Endothelial cell of hepatic sinusoid (primary cell): ENCODE measurements at regions not wholly inside any gene's neighbourhood (a gene's known extent, or its start where the extent isn't known, plus 50 kb on each side); places are given as distances from the start of the nearest gene placed in this dataset.
"Not testable (repeated sequence)": the region's sequence is repeated elsewhere in the genome, so short reads cannot be mapped to it uniquely, and the experiment has no call there.

Source experiments
- in situ Hi-C: cut with HindIII; loops from 2 replicates; pipeline ENCODE4 v1.10.0; 2017; ENCODE audit warnings: low sequenced_read_pairs

GRCh38 chr2:47964277-47964676 is 58.0 kb upstream of the FBXO11 start:
- in situ Hi-C loops: no loop called here

GRCh38 chr2:47964722-47965434 is 58.6 kb upstream of the FBXO11 start:
- in situ Hi-C loops: no loop called here

GRCh38 chr2:47976728-47977127 is 70.4 kb upstream of the FBXO11 start:
- in situ Hi-C loops: not testable (repeated sequence)

- in situ Hi-C loops: no loop called here
Observed at GRCh38 chr2:47984041-47984440, 77.7 kb upstream of the FBXO11 start.

- in situ Hi-C loops: no loop called here
Observed at GRCh38 chr2:47990503-47990902, 84.2 kb upstream of the FBXO11 start.

- in situ Hi-C loops: no loop called here
Observed at GRCh38 chr2:47992671-47993070, 86.4 kb upstream of the FBXO11 start.

- in situ Hi-C loops: no loop called here
Observed at GRCh38 chr2:47996808-47997207, 90.5 kb upstream of the FBXO11 start.

GRCh38 chr2:47999512-47999911 is 93.2 kb upstream of the FBXO11 start:
- in situ Hi-C loops: no loop called here

GRCh38 chr2:48001498-48001897 is 95.2 kb upstream of the FBXO11 start:
- in situ Hi-C loops: no loop called here

- in situ Hi-C loops: no loop called here
Observed at GRCh38 chr2:48006094-48006493, 99.8 kb upstream of the FBXO11 start.

- in situ Hi-C loops: no loop called here
Observed at GRCh38 chr2:48007699-48008268, 101.5 kb upstream of the FBXO11 start.

- in situ Hi-C loops: no loop called here
Observed at GRCh38 chr2:48009256-48009655, 103.0 kb upstream of the FBXO11 start.

GRCh38 chr2:48015421-48015820 is 109.1 kb upstream of the FBXO11 start:
- in situ Hi-C loops: no loop called here

GRCh38 chr2:48016225-48017019 is 110.1 kb upstream of the FBXO11 start:
- in situ Hi-C loops: no loop called here

GRCh38 chr2:48017136-48017535 is 110.8 kb upstream of the FBXO11 start:
- in situ Hi-C loops: no loop called here

GRCh38 chr2:48018480-48018879 is 112.2 kb upstream of the FBXO11 start:
- in situ Hi-C loops: no loop called here

- in situ Hi-C loops: no loop called here
Observed at GRCh38 chr2:48026865-48027264, 120.6 kb upstream of the FBXO11 start.

- in situ Hi-C loops: no loop called here
Observed at GRCh38 chr2:48032765-48033164, 126.5 kb upstream of the FBXO11 start.

GRCh38 chr2:48034295-48034694 is 128.0 kb upstream of the FBXO11 start:
- in situ Hi-C loops: no loop called here

GRCh38 chr2:48036312-48036711 is 130.0 kb upstream of the FBXO11 start:
- in situ Hi-C loops: no loop called here

GRCh38 chr2:48039209-48039990 is 133.1 kb upstream of the FBXO11 start:
- in situ Hi-C loops: no loop called here
